HG03103 (cell line): ENCODE measurements at regions not wholly inside any gene's neighbourhood (a gene's known extent, or its start where the extent isn't known, plus 50 kb on each side); places are given as distances from the start of the nearest gene placed in this dataset.

Experiments used
- ATAC-seq: cut with Tn5 transposase; IDR thresholded peaks from one replicate; pipeline ENCODE4 v1.9.1; 2021; ENCODE audit warnings: low read depth; ENCODE audit not compliant: unreplicated experiment

DNA sequence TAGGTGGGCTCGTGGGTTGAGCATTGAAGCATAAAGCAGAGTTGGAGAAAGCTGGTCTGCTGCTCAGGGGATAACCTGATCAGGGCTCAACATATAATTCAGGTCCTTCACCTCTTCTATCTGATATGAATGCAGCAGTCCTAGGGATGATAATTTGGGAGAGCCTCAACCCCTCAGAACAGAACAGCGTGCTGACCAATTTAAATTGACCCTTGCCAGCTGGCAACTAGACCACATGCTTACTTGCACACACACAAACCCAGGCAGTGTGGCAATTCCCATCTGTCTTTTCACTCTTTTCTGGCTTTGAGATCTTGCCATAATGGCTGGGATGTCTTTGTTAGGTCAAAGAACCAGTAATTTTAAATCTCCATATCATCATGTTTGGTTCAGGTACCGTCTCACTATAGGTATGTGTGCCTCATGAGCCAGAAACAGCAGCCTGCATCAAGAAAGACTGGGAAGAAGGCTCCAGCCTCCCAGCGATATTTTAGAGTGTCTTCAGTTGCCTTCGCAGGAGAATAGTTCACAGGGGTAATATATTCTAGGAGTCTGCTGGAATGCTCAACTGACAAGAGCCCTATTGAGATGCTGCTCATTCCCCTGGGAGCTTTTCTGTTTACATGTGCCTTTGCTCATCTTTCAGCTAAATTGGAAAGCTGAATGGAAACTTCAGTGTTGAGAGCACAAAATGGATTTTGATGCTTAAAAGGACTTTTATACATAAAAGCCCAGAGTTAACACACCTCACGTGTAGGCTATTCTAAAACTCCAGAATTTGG lies 497.6 kb downstream of the RASEF start:
- no peak for ATAC-seq

DNA sequence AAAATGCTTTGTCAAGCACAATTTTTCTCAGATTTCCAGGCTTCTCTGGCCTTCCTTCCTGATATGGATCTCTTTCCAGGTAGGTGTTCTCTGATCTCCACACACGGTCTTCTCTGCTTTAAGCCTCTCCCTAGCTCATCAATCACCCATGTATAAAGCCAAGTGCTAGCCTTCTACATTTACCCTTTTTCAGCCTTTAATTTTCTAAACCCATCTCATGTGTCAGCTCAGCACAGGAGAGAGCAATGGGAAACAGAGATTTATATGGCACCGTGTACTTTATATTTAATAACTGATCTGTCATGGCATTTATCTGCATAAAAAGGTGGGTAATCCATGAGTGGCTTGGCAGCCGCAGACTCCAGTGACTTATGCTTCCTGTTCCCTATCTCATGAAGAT lies 495.0 kb downstream of the RASEF start:
- no peak for ATAC-seq

DNA sequence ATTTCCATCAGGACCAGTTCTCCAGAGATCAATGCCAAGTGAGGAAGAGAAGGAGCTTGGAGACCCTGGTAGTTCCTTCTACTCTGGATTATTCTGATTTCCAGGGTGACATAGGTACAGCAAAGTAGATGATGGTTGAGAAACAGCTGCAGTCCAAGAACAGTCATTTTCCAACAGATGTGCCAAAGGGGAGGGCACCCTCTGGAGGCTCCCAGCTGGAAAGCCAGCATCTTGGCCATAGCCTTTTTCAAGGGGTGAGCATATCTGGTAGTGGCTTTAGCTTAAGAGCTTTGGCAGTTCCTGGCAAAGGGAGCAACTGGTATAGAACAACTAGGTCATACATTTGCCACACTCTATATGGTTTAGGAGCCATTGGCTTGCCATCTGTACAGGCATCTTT lies 492.7 kb downstream of the RASEF start:
- ATAC-seq, result no peak

DNA sequence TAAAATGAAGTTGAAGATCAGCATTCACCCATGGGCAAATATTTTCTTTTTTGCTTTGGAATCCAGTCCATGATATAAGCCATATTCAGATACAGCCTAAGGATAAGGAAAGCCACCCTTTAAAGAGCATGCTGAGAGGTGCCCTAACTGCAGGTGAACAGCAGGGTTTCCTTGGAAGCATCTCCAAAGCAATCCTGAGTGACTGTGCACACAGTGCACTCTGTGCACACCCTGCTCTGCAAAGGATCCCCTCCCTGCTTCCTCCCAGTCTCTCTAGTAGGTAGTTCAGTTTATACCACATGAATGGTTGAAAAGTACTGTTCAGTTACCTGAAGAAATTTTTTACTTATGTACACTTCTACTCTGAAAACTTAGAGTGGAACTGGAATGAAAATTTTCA lies 491.4 kb downstream of the RASEF start:
- no peak for ATAC-seq

DNA sequence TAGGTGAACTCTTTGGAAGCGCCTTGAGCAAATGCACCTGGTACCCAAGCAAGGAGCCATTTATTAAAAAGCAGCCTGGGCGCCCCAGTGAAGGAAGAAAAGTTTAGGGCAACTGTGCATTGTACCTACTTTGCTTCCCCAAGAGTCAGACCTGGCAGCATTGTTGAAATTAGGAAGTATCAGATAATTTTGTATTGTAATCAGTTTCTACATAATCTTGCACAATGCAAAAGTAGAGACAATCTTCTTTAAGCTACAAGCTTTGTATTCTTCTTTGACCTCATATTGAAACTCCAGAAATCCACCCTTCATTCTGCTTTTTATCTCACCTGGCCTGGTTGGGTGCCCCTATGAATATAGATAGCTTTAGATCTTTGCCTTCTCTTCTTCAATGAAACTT lies 490.8 kb downstream of the RASEF start:
- no peak for ATAC-seq

DNA sequence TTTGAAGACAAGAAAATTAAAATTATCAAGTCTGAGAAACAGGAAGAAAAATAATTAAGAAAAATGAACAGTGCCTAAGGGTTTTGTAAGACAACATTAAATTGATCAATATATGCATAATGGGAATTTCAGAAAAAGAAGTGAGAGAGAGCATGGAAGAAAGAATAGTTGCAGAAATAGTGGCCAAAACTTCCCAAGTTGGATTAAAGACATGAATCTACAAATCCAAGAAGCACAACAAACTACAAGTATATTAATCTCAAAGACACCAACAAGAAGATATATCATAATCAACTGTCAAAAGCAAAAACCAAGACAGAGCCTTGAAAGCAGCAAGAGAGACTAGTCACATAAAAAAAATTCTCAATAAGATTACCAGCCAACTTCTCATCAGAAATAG lies 488.0 kb downstream of the RASEF start:
- ATAC-seq, result no peak

DNA sequence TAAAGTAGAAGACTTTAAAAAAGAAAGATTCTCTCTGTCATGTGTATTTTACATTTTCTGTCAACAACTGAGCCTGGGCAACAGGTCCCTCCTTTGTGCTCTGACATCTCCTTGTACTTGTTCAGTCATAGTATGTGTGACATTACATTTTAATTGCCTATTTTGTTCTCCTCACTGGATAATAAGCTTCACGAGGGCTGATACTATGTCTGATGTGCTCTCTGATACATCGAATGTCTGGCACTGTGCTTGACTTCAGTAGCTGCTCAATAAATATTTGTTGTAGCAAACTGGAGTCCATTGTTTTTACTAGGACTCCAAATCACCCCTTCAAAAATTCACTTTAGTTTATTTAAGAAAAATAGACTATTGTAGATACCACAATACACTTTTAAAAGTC lies 482.0 kb downstream of the RASEF start:
- no peak for ATAC-seq

DNA sequence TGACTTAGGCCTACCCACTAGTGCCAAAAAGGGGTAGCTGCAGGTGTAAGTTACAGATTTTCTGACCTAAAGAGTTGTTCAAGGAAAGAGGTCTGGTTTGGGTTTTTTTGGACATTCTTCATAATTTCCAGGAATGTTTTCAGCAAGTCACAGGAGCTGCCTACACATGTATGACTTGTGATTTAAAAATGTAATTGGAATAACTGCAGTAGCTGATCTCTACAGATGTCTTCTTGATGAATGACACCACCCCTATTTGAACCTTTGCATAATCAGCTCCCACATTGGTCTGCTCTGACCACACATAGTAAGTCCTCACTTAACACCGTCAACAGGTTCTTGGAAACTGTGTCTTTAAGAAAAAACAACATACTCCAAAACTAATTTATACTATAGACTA lies 481.4 kb downstream of the RASEF start:
- ATAC-seq, result no peak

DNA sequence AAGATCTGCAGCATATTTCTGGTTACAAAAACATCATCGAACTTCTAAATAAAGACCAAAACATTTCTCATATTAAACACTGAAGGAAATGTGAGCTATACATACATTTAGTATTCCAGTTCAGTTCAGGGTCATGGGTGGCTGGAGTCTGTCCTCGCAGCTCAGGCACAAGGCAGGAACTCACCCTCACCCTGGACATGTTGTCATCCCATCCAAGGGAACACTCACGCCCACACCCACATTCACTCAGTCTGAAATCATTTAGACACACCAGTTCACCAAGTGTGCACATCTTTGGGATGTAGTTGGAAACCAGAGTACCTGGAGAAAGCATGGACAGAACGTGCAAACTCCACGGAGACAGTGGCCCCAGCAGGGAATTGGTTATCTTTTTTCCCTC lies 481.0 kb downstream of the RASEF start:
- ATAC-seq, result no peak

DNA sequence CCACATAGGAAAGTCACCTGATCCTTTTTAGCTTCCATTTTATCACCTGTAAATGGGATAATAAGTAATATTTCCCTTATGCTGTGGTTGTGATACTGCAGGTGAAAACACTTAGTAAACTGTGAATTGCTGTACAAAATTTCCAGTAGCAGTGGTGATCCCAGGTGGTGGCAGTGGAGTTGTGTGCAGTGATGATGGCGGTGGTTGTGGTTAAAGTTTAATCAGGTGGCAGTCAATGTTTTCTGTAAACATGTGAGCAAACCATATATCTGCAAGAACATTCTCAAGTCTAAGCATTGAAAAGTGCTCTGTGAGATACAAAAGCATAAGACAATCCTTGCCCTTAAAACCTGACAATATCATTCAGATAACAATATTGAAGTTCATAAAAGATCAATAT lies 480.2 kb downstream of the RASEF start:
- no peak for ATAC-seq

DNA sequence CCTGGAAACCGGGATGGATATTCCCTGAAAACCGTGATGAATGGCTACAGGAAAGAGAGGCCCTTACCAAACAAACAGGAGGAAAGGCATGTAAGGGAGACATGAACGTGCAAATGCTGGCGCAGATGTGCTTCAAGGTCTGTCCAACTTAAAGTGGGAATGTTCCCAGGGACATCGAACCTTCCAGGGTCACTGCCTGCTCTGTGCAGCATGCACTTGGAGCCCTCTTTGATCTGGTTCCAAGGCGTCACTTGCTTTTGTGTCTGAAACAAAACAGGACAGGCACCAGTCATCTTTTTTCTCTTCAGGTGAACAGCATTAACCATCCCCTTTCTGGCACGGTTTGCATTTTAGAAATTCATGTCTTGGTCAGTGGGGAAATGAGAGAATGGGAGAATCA lies 479.4 kb downstream of the RASEF start:
- ATAC-seq, result no peak

DNA sequence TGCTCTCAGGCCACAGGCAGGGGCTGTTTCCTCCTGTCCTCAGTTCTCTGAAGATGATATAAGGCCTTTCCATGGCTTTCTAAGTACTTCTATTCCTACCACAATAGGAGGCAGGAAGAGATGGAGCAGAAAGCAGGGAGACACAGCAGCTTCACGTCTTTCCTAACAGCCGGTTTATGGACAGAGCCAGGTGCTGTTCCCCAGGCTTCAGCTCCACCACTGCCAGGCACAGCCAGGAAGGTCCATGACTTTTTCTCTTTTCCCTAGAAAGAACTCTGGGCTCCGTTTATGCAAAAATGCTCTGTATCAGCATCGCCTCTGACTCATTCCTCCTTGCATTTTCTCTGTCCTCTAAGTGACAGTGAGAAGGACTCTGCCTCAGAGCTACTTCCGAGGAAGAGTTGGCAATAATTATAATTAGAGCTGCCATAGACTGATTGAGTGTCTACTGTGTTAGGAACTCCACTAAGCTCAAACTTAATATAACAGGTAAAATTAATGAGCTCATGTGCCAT lies 478.5 kb downstream of the RASEF start:
- ATAC-seq, result no peak

DNA sequence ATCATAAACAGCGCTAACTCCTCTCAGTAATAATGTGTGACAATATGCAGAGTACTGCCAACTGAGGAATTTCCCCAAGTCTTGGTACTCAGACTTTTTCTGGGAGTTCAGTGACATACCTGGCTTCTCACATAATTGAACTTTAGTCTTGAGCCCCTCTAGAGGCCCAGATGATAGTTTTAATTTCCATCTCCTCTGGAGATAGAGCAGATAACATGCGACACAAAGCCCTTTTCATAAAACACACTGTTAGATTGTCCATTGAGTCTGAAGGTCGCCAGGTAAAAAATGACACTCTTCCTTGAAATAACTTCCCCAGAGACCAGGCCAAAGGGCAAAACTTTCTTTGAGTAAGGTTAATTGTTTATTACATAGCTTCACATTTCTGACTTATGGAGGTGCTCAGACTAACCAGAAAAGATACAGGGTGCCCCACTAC lies 476.0 kb downstream of the RASEF start:
- no peak for ATAC-seq

DNA sequence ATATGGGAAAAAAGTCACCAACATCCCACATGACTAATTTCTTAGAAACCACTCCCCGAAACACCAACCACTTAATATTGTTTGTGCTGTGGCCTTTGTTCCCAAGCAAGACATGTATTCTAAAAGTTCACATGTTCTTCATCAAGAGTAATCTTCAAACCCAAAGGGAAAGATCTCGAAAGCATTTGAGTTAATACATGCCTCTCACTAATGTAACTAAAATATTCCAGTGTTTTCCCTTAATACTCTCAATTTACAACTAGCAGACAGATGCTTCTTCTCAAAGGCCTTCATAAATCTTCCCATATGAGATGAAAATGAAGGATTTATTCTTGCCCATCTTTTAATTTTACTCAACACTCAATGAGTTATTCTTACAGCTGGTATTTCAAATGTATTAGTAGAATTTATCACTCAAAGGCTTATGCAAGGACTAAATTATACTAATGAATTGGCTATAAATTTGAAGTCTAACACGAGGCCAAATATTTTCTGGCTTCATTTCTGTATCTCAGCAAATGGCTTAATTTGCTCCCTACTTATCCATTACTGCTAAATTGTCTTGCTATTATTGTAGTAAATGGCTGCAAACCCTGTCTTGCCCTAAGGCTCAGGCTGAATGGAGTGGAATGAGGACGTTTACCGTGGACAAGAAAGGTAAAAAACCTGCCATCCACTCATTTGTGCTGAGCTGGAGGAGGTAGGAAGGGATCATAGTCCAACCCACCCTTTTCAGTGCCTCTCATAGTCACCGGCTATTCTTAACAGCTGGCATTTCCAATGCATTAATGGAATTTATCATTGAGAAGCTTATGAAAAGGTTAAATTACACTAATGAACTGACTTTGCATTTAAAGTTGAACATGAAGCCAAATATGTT lies 474.4 kb downstream of the RASEF start:
- ATAC-seq, result no peak

DNA sequence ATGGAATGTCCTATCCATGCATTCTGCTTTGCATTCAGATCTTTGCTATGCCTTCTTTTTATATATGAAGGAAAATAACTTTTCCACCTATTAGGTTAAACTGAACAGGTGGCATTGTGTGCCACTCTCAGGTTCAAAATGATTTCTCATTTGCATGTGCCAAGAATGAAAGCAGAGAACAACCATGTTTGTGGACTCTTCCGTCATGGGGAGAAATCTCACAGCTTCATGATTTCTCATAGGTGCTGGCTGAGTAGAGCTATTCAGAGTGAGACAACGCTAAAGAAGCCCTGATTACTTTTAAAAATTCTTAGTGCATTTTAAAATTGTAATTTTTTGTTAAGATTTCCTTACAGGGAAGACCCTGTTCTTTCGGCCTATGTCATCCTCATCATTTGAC lies 472.1 kb downstream of the RASEF start:
- ATAC-seq, result no peak

DNA sequence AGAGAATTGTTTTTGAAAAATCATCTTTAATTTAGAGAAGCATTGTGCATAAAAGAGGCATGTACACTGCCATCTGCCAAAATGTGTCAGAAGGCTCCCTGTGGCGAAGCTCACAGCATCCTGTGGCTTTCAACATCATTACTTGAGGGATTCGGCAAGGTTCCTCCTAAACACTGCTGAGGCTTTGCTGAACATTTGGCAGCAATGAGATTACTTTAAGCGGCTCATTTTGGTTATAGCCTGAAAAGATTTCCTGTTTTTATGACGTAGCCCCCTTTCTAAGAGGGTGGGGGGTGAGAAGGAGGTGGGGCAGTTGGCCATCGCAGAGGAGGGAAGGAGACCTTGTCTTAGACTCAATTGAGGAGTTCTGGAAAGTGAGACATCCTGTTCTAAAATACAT lies 469.4 kb downstream of the RASEF start:
- ATAC-seq, result no peak

DNA sequence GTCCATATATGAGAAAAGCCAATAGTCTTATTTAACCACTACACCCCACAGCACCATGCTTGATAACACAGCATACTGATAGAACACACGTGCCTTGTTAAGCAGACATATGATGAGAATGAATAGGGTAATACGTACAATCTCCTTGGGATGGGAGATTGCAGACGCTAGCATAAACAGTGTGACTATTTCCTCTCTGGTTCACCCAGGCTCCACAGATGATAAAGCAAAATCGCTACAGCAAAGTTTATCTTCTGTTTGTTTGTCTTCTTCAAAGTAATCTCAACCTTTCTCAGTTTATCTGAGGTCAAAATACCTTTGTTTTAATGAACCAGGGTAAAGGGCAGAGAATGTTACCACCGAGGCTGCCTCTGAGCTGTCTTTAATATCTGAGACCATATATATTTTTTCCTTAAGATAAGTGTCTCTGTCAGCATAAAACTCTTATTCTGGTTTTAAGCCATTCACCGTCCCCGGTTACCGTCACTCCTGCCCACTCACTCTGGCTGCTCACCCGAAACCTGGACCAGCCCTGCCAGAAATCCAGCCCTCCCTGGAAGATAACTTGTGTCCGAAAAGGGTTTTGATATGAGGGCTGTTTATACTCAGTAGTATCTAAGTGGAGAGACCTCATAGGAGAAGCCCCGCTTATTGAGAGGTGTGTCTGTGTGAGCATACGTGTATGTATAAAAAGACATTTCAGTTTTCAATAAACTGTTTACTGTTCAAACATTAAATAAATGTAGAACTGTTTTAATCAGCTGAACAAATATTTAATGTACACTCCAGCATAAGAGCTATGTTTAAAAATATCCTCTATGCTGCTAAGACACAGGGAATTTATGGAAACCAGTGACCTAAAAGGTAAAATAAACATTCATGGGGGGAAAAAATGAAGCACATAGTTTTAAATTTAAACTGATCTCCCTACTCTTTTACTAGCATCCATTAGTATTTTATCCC lies 465.4 kb downstream of the RASEF start:
- no peak for ATAC-seq

DNA sequence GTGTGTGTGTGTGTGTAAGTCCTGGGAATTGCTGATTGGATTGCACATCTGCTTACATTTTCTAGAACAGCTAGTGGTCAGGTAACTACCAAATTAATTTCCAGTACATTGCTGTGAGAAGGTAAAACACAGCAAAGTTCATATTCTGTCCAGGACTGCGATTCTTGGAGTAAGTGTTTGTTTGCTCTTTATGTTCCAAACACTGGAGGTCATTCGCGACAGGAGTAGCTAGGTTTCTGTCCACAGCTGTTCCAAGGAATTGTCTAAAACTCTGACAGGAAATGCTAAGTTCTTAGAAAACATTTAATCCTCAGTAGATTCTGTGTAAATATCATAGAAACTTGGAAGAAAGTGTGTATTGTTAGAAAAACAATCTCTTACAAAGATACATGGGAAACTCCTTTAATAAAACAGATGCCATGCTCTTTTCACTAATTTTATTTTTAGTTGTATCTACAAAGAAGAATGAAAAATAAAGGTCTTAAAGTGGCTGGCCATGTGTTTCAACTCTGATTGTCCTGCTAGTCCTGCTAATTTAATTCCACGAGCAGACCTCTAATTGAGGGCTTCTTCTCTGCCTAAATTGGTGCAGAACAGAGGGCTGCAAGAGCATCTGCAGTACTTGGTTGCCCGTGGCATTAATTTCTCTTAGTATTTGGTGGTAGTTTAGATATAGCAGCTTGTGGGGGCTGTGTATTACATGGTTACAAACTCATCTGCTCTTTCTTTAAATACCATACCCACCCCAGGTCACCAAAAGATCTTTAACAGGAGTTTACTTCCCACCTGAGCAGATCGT lies 464.5 kb downstream of the RASEF start:
- ATAC-seq, result no peak

DNA sequence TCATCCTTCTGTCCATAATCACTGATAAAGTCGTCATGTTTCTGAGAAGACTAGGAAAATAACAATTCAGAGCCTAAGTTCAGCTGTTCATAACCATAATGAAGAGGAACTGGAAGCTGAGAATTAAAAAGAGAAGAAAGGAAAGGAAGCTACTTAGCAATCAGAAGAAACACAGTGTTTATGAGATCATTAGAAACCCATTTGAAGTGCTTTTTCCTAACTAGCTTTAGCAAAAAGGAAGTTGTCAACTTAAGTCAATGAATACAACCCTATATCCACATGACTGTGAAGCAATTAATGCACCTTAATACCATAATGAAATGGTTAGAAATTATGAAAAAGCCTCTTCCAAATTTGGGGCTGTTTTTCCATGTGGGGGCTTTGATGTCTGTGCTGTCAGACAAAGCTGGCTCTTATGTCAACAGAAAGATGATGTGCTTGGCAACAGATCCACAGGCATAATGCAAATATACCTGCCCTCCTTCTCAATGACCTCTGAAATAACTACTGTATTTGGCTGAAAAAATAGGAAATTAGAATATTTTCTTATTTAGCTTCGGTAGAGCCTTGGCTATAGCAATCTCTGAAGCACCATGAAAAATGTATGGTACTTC lies 463.5 kb downstream of the RASEF start:
- ATAC-seq, result no peak
